ENCODE measurements at regions not wholly inside any gene's neighbourhood (a gene's known extent, or its start where the extent isn't known, plus 50 kb on each side); places are given as distances from the start of the nearest gene placed in this dataset.

DNA sequence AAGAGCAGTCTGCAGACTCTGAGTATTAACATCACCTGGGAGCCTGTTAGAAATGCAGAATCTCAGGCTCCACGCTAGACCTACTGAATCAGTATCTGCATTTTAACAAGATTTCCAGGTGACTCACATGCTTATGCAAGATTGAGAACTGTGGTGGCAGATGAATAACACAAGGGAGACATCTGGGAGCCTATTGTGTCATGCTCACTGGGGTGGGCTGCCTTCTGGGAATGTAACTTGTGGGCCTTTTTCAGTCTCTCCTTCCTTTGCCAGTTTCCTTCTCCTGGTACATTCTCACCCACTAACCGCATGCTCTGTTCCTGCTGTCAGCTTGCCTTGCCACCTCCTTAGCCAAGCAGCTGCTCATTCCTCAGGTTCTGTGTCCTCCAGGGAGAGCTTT lies 176.6 kb upstream of the C9orf72 start:
- Histone ChIP-seq H3K9me3 (no peaks in the 10 kb centered on the region), H3K36me3 (no peaks in the 10 kb centered on the region), H3K27ac (no peak overlapping the region), H3K27me3 (no peaks in the 10 kb centered on the region), H3K4me1 (no peaks in the 10 kb centered on the region), H3K4me3 (no peak overlapping the region)
- intact Hi-C loops (cut with DNase I), result no loop called here
- TF ChIP-seq CTCF (IDR thresholded peaks at IDR 0.05) (no peak), POLR2A (IDR thresholded peaks at IDR 0.05) (no peak)
- DNase-seq (no peak), ATAC-seq (no peak)
- 48 to 59% (median 51%) methylated on average over 2 of the region's 2 CpGs for WGBS, 4 donors

DNA sequence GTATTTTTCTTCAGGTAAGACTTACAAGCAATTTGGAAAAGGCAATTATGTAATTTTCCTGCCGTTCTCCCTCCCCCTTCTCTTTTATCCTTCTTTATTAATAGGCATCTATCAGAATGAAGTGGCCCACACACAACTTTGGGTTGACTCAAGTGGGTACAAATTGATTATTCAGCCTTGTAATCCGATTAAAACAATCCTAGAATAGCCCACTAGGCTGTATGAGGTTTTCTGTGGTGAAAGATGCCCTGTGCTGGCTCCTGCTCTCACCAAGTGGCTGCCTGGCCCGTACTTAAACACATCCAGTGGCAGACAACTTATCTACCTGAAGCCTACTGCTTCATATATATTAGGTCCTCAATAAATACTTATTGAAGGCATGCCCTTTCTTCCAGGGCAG lies 177.3 kb upstream of the C9orf72 start:
- DNase-seq (no peak), ATAC-seq (no peak)
- no peaks in the 10 kb centered on the region for H3K36me3 ChIP-seq
- no peak overlapping the region for H3K27ac ChIP-seq
- intact Hi-C loops (cut with DNase I), result no loop called here
- H3K9me3 ChIP-seq, result no peaks in the 10 kb centered on the region
- 64 to 73% (median 68%) methylated on average over 3 of the region's 3 CpGs for WGBS, 4 donors
- H3K4me3 ChIP-seq, result no peak overlapping the region
- no peaks in the 10 kb centered on the region for H3K4me1 ChIP-seq
- H3K27me3 ChIP-seq, result no peaks in the 10 kb centered on the region
- TF ChIP-seq POLR2A (IDR thresholded peaks at IDR 0.05) (no peak), CTCF (IDR thresholded peaks at IDR 0.05) (no peak)

- no peaks in the 10 kb centered on the region for H3K4me1 ChIP-seq
- H3K27me3 ChIP-seq, result no peaks in the 10 kb centered on the region
- no peak for ATAC-seq
- DNase-seq, result no peak
- 82 to 92% (median 87%) methylated on average over 4 of the region's 4 CpGs for WGBS, 4 donors
- H3K36me3 ChIP-seq, result no peaks in the 10 kb centered on the region
- TF ChIP-seq CTCF (IDR thresholded peaks at IDR 0.05), result no peak
- TF ChIP-seq POLR2A (IDR thresholded peaks at IDR 0.05), result no peak
- H3K4me3 ChIP-seq, result no peak overlapping the region
- intact Hi-C loops (cut with DNase I), result no loop called here
- no peak overlapping the region for H3K27ac ChIP-seq
- no peaks in the 10 kb centered on the region for H3K9me3 ChIP-seq
Measured at GRCh38 chr9:27752069-27752468, 178.8 kb upstream of the C9orf72 start.

DNA sequence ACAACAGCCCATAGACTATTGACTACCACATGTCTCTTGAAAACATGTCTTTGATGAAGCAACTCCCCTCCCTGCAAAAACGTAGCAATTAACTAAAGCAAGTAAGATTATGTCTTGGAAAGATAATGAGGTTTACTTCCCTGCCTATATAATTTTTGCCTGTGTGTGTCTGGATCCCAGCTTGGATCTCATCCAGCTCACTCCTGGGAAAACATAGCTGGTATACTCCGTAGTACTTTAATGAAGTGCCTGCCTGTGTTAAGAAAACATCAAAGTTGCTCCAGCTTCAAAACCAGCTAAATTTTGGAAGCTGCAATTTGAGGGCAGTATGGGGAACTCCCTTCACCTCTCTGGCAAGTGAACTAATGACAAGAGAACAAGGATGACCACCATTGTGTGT lies 182.6 kb upstream of the C9orf72 start:
- 36 to 47% (median 42%) methylated on average over 2 of the region's 2 CpGs for WGBS, 4 donors
- no peak overlapping the region for H3K4me3 ChIP-seq

More for the DNA sequence above, 182.6 kb upstream of the C9orf72 start:
- Histone ChIP-seq H3K27ac (no peak overlapping the region), H3K36me3 (no peaks in the 10 kb centered on the region), H3K27me3 (no peaks in the 10 kb centered on the region), H3K4me1 (no peaks in the 10 kb centered on the region), H3K9me3 (no peaks in the 10 kb centered on the region)
- ATAC-seq (no peak), DNase-seq (no peak)
- no peak for TF ChIP-seq CTCF (IDR thresholded peaks at IDR 0.05)
- no peak for TF ChIP-seq POLR2A (IDR thresholded peaks at IDR 0.05)
- intact Hi-C loops (cut with DNase I), result no loop called here
